ENCODE measurements at regions not wholly inside any gene's neighbourhood (a gene's known extent, or its start where the extent isn't known, plus 50 kb on each side); places are given as distances from the start of the nearest gene placed in this dataset.

DNA sequence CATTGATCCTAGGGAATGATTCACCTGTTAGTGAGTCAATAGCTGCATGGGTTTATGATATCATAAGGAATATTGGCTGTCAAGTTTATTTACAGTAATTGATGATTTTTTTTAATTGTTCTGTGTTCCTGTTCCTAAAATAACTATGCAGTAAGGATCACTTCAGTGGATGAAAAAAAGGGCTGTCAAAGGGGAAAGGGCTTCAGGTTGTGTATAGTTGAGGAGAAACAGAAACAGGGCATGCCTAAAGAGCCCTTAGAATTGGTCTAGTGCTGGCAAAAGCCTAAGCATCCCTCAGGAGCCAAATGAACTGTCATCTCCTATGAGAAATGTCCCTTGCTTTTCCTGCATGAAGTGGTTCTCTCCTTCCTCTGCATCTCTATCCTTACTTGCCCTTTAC lies 444.9 kb downstream of the RMST start:
- Histone ChIP-seq H3K4me2 (ENCODE audit: insufficient read depth, low read length) (no peak overlapping the region), H3K9ac (ENCODE audit: insufficient read depth in 1 of 2, low read depth in 2 of 2, low read length in 2 of 2) (no peak overlapping the region), H4K20me1 (replicated peaks; ENCODE audit: control insufficient read depth, insufficient read depth, low read length) (no peaks in the 10 kb centered on the region), H3K27me3 (ENCODE audit: control insufficient read depth in 2 of 2, insufficient read depth in 2 of 2, low read length in 2 of 2) (no peaks in the 10 kb centered on the region), H3K9me1 (ENCODE audit: control insufficient read depth, insufficient read depth, low read length) (no peaks in the 10 kb centered on the region), H3K9me3 (replicated peaks; ENCODE audit: control insufficient read depth, insufficient read depth, low read depth, low read length) (no peaks in the 10 kb centered on the region), H3K4me3 (no peak overlapping the region), H3K36me3 (ENCODE audit: control insufficient read depth, insufficient read depth, low read length) (no peaks in the 10 kb centered on the region), H2AFZ (ENCODE audit: low read depth, low read length) (no peak overlapping the region), H3K27ac (ENCODE audit: extremely low read depth, low read depth, low read length) (no peak overlapping the region), H3K79me2 (ENCODE audit: control insufficient read depth, insufficient read depth, low read length) (no peaks in the 10 kb centered on the region), H3K4me1 (replicated peaks in 1 of 2; ENCODE audit: control insufficient read depth in 2 of 2, insufficient read depth in 2 of 2, low read length in 2 of 2) (no peaks in the 10 kb centered on the region)
- intact Hi-C loops (cut with micrococcal nuclease): no loop called here
- FAIRE-seq: no peak
- no TSS peak for BruUV-seq (replicated peaks)
- ChIA-PET POLR2A (no interaction called here), CTCF (ENCODE audit: low intra/inter-chr PET ratio) (no interaction called here)
- in situ Hi-C loops (cut with MboI): no loop called here
- no peak for DNase-seq (ENCODE audit: extremely low read depth in 1 of 4, low spot score in 3 of 4)
- no peak for ATAC-seq
- TF ChIP-seq EGR1 (conservative IDR thresholded peaks at IDR 0.05) (no peak), SP1 (CRISPR knock-in tag; IDR thresholded peaks at IDR 0.05) (no peak), PURB (CRISPR knock-in tag; IDR thresholded peaks at IDR 0.05; ENCODE audit: low read depth) (no peak), RCOR1 (IDR thresholded peaks at IDR 0.05; ENCODE audit: borderline replicate concordance in 1 of 2, low read depth in 2 of 2, low read length in 2 of 2) (no peak), ZNF274 (IDR thresholded peaks at IDR 0.05; ENCODE audit: borderline replicate concordance, low read depth, low read length) (no peak), HDAC1 (IDR thresholded peaks at IDR 0.05) (no peak)
- TF ChIP-seq, protein P1, sequence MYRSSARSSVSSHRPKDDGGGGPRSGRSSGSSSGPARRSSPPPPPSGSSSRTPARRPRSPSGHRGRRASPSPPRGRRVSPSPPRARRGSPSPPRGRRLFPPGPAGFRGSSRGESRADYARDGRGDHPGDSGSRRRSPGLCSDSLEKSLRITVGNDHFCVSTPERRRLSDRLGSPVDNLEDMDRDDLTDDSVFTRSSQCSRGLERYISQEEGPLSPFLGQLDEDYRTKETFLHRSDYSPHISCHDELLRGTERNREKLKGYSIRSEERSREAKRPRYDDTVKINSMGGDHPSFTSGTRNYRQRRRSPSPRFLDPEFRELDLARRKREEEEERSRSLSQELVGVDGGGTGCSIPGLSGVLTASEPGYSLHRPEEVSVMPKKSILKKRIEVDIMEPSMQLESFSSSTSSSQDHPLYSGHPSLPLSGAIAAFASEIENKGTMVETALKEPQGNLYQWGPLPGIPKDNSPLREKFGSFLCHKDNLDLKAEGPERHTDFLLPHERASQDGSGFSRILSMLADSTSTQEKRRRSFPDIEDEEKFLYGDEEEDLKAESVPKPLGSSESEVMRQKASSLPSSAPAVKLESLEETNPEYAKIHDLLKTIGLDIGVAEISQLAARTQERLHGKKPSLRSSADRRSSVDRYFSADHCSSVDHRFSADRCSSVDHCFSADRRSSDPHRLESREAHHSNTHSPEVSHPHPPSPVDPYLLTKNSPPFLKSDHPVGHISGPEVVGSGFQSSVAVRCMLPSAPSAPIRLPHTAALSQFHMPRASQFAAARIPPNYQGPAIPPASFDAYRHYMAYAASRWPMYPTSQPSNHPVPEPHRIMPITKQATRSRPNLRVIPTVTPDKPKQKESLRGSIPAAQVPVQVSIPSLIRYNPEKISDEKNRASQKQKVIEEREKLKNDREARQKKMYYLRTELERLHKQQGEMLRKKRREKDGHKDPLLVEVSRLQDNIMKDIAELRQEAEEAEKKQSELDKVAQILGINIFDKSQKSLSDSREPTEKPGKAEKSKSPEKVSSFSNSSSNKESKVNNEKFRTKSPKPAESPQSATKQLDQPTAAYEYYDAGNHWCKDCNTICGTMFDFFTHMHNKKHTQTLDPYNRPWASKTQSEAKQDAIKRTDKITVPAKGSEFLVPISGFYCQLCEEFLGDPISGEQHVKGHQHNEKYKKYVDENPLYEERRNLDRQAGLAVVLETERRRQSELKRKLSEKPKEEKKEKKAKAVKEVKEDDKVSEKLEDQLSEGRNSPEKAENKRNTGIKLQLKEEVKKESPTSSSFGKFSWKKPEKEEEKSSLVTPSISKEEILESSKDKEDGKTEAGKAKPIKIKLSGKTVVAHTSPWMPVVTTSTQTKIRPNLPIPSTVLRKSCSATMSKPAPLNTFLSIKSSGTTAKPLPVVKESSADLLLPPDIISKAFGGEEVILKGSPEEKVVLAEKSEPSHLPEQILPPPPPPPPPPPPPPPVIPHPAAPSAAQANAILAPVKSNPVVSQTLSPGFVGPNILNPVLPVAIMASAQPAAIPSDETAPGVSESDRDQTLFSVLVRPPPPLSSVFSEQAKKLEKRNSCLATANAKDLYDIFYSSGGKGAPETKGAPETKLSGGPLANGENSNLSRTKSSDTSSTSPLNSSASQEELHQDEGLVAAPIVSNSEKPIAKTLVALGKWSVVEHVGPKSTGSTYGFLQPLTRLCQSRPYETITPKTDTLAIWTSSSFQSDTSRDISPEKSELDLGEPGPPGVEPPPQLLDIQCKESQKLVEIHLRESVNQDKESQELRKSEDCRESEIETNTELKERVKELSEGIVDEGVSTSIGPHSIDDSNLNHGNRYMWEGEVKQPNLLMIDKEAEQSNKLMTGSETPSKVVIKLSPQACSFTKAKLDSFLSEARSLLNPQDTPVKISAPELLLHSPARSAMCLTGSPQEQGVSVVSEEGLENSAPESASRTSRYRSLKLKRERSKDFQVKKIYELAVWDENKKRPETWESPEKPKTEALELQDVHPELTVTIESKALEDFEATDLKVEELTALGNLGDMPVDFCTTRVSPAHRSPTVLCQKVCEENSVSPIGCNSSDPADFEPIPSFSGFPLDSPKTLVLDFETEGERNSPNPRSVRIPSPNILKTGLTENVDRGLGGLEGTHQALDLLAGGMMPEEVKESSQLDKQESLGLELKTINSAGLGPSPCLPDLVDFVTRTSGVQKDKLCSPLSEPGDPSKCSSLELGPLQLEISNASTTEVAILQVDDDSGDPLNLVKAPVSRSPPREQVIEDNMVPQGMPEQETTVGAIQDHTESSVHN (IDR thresholded peaks at IDR 0.05; ENCODE audit: borderline replicate concordance in 1 of 2, low read depth in 1 of 2): no peak
- TF ChIP-seq, protein P2, sequence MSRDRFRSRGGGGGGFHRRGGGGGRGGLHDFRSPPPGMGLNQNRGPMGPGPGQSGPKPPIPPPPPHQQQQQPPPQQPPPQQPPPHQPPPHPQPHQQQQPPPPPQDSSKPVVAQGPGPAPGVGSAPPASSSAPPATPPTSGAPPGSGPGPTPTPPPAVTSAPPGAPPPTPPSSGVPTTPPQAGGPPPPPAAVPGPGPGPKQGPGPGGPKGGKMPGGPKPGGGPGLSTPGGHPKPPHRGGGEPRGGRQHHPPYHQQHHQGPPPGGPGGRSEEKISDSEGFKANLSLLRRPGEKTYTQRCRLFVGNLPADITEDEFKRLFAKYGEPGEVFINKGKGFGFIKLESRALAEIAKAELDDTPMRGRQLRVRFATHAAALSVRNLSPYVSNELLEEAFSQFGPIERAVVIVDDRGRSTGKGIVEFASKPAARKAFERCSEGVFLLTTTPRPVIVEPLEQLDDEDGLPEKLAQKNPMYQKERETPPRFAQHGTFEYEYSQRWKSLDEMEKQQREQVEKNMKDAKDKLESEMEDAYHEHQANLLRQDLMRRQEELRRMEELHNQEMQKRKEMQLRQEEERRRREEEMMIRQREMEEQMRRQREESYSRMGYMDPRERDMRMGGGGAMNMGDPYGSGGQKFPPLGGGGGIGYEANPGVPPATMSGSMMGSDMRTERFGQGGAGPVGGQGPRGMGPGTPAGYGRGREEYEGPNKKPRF (IDR thresholded peaks at IDR 0.05; ENCODE audit: low read depth, low read length): no peak
- TF ChIP-seq, protein P3, sequence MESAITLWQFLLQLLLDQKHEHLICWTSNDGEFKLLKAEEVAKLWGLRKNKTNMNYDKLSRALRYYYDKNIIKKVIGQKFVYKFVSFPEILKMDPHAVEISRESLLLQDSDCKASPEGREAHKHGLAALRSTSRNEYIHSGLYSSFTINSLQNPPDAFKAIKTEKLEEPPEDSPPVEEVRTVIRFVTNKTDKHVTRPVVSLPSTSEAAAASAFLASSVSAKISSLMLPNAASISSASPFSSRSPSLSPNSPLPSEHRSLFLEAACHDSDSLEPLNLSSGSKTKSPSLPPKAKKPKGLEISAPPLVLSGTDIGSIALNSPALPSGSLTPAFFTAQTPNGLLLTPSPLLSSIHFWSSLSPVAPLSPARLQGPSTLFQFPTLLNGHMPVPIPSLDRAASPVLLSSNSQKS (CRISPR knock-in tag; IDR thresholded peaks at IDR 0.05): no peak
- TF ChIP-seq, protein P4, sequence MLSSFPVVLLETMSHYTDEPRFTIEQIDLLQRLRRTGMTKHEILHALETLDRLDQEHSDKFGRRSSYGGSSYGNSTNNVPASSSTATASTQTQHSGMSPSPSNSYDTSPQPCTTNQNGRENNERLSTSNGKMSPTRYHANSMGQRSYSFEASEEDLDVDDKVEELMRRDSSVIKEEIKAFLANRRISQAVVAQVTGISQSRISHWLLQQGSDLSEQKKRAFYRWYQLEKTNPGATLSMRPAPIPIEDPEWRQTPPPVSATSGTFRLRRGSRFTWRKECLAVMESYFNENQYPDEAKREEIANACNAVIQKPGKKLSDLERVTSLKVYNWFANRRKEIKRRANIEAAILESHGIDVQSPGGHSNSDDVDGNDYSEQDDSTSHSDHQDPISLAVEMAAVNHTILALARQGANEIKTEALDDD (IDR thresholded peaks at IDR 0.05): no peak

All from K562 (cell line).